ENCODE measurements at regions not wholly inside any gene's neighbourhood (a gene's known extent, or its start where the extent isn't known, plus 50 kb on each side); places are given as distances from the start of the nearest gene placed in this dataset.

GRCh38 chr2:217622205-217623060 lies 380.4 kb downstream of the TNS1 start (continued):
- TF ChIP-seq, protein P1, sequence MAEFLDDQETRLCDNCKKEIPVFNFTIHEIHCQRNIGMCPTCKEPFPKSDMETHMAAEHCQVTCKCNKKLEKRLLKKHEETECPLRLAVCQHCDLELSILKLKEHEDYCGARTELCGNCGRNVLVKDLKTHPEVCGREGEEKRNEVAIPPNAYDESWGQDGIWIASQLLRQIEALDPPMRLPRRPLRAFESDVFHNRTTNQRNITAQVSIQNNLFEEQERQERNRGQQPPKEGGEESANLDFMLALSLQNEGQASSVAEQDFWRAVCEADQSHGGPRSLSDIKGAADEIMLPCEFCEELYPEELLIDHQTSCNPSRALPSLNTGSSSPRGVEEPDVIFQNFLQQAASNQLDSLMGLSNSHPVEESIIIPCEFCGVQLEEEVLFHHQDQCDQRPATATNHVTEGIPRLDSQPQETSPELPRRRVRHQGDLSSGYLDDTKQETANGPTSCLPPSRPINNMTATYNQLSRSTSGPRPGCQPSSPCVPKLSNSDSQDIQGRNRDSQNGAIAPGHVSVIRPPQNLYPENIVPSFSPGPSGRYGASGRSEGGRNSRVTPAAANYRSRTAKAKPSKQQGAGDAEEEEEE (CRISPR knock-in tag; IDR thresholded peaks at IDR 0.05; ENCODE audit: borderline replicate concordance) = no peak
- TF ChIP-seq ZSCAN5A (CRISPR knock-in tag; IDR thresholded peaks at IDR 0.05; ENCODE audit: borderline replicate concordance) = no peak
- TF ChIP-seq ZNF318 (CRISPR knock-in tag; IDR thresholded peaks at IDR 0.05) = no peak
- no peak for TF ChIP-seq PCBP1 (IDR thresholded peaks at IDR 0.05; ENCODE audit: borderline replicate concordance, low read depth, low read length)
- no peak for TF ChIP-seq ZNF468 (CRISPR knock-in tag; IDR thresholded peaks at IDR 0.05)
- TF ChIP-seq, protein P2, sequence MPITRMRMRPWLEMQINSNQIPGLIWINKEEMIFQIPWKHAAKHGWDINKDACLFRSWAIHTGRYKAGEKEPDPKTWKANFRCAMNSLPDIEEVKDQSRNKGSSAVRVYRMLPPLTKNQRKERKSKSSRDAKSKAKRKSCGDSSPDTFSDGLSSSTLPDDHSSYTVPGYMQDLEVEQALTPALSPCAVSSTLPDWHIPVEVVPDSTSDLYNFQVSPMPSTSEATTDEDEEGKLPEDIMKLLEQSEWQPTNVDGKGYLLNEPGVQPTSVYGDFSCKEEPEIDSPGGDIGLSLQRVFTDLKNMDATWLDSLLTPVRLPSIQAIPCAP (CRISPR knock-in tag; IDR thresholded peaks at IDR 0.05; ENCODE audit: low read depth) = no peak
- TF ChIP-seq ZNF563 (CRISPR knock-in tag; IDR thresholded peaks at IDR 0.05) = no peak
- no peak for TF ChIP-seq STAG1 (CRISPR knock-in tag; IDR thresholded peaks at IDR 0.05)
- TF ChIP-seq ZNF3 (CRISPR knock-in tag; IDR thresholded peaks at IDR 0.05) = no peak
- 0 out of 2 replicates have a peak, but pooled peaks have one; percentile 48 for TF ChIP-seq ZNF546 (CRISPR knock-in tag; conservative IDR thresholded peaks at IDR 0.05)
- peak; percentile 62 for TF ChIP-seq GATAD2A (CRISPR knock-in tag; IDR thresholded peaks at IDR 0.05)
- TF ChIP-seq HOXD1 (CRISPR knock-in tag; IDR thresholded peaks at IDR 0.05) = no peak
- TF ChIP-seq ZNF44 (CRISPR knock-in tag; IDR thresholded peaks at IDR 0.05) = no peak
- TF ChIP-seq SPEN (CRISPR knock-in tag; IDR thresholded peaks at IDR 0.05; ENCODE audit: low read depth) = peak; percentile 81
- TF ChIP-seq YEATS4 (CRISPR knock-in tag; IDR thresholded peaks at IDR 0.05; ENCODE audit: borderline replicate concordance) = no peak
- TF ChIP-seq ATF2 (CRISPR knock-in tag; IDR thresholded peaks at IDR 0.05) = peak; percentile 98
